GM12873 (cell line): ENCODE measurements at regions not wholly inside any gene's neighbourhood (a gene's known extent, or its start where the extent isn't known, plus 50 kb on each side); places are given as distances from the start of the nearest gene placed in this dataset.

Experiments used
- CTCF ChIP-seq: IDR thresholded peaks from 2 replicates; pipeline ENCODE4 v1.5.1; 2012; ENCODE audit warnings: low read depth, mild to moderate bottlenecking, moderate library complexity, low read length, control low read depth; ENCODE audit not compliant: insufficient read depth; ENCODE audit errors: missing control alignments

GRCh38 chr4:8703401-8703696, 110.8 kb downstream of the CPZ start:
- TF ChIP-seq CTCF = no peak

GRCh38 chr4:8702516-8703400, 110.2 kb downstream of the CPZ start:
- no peak for TF ChIP-seq CTCF

GRCh38 chr4:8702020-8702495, 109.5 kb downstream of the CPZ start:
- TF ChIP-seq CTCF = no peak

- TF ChIP-seq CTCF = no peak
Observed at GRCh38 chr4:8701126-8702019, 108.8 kb downstream of the CPZ start.

GRCh38 chr4:8700531-8700930, 108.0 kb downstream of the CPZ start:
- no peak for TF ChIP-seq CTCF

- TF ChIP-seq CTCF = no peak
Observed at GRCh38 chr4:8699479-8700145, 107.0 kb downstream of the CPZ start.

- TF ChIP-seq CTCF = no peak
Observed at GRCh38 chr4:8699063-8699385, 106.5 kb downstream of the CPZ start.
